ENCODE measurements at regions not wholly inside any gene's neighbourhood (a gene's known extent, or its start where the extent isn't known, plus 50 kb on each side); places are given as distances from the start of the nearest gene placed in this dataset.

- no peak for DNase-seq (ENCODE audit: low spot score)
Measured at GRCh38 chr12:89966495-89967240, 258.0 kb upstream of the ATP2B1 start.

- no peak for DNase-seq (ENCODE audit: low spot score)
Measured at GRCh38 chr12:89965993-89966392, 257.4 kb upstream of the ATP2B1 start.

GRCh38 chr12:89962648-89963047 lies 254.0 kb upstream of the ATP2B1 start:
- DNase-seq (ENCODE audit: low spot score), result no peak

DNA sequence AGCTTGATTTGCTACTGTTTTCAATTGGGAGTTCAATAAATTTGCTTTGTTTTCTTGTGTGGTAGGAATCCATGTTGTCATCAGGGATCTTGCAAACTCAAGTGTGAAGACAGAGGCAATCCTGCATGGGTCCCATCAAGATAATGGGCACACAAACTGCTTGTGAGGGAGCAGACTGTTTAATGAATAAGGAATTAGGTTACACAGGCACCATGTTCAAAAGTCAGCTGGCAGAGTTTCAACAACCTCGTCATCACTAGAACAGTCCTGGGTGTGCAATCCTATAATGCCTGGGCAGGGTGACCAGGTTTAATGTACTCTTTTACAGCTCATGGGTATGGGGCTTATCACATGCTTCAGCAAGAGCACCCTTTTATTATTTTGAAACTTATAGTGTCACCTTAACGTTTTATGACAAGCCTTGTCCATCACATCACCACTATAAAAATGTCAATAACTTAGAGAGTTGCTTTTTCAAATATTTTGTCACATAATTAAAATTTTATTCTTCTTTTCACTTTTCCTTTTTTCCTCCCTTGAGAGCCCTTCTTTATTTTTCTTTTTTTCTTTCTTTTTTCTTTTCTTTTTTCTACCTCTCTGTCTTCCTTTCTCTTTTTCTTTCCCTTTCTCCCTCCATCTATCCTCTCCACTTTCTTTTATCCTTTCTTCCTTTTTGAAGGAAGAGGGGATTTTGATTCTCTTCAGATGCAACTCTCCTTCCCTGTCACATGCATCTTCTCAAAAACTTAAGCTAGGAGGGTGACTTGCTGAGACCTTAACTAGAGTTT lies 252.2 kb upstream of the ATP2B1 start:
- DNase-seq (ENCODE audit: low spot score), result no peak

DNA sequence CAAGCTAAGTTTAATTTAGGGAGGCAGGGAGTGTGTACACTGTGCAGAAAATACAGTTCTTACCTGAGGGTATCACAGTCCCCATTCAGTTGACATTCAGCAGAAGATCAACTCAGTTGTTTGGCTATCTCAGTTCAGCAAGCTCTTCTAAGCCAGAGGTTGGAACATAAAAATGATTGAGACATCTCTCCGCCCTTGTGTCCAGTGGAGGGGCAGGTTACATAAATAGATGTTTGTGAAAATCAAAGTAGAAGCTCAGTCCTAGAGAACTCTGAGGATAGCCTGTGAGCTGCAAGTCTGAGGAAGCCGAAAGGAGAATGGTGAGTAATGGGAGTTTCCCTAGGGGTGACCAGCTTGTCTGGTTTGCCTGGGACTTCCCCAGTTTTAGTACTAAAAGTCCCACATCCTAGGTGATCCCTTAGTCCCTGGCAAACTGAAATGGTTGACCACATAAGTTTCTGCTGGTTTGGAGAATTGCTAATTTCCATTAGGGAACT lies 251.4 kb upstream of the ATP2B1 start:
- no peak for DNase-seq (ENCODE audit: low spot score)

DNA sequence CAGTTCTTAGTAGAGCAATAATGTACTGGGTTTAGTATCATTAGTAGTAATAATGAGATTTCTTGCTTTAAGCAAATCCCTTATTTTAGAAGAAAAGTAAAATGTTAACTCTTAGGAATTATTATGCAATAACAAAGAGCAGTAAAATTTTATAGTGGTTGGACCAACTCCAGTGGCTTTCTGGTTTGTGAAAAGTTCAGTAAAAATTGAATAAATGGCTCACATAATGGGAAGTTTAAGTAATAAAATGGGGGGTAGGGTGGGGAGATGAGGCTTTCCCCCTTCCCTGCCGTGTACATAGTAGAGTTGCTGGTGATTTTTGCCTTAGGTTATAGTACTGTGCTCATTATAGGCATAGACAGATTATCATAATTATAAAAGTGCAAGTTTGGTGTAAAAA lies 250.5 kb upstream of the ATP2B1 start:
- no peak for DNase-seq (ENCODE audit: low spot score)

DNA sequence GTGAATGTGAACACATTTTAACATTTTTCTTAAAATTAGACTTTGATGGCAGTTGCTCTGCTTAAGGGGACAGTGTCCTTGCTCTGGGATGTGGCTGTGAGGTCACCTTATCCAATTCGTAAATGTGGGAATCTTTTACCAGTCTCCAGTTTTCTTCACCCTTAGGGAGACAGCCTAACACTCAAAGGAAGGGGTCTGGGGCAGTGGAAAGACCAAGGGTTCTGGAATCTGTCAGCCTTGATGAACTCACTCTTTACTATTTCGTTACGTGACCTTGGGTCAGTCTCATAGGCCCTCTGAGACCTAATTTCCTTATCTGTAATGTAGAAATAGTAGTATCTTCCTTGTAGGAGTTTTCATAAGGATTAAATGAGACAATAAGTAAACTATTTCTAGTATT lies 245.6 kb upstream of the ATP2B1 start:
- DNase-seq (ENCODE audit: low spot score), result peak; percentile 68

DNA sequence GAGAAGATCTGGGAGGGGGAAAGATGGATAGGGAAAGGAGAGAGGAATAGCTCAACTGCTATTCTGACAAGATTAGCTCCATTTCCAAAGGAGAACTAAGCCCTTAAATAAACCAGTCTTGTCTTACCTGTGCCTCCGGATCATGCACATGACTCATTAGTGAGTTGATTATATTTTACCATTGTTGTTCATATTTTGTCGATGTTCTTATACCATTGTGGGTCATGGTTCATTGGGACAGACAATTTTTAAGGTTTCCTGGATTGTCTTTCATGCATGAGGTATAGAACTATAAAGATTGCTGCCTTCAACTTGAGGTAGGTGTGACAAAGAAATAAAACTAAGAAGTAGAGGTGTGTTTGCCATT lies 243.0 kb upstream of the ATP2B1 start:
- no peak for DNase-seq (ENCODE audit: low spot score)

GRCh38 chr12:89951050-89951693 lies 242.5 kb upstream of the ATP2B1 start:
- no peak for DNase-seq (ENCODE audit: low spot score)

GRCh38 chr12:89950421-89950820 lies 241.8 kb upstream of the ATP2B1 start:
- DNase-seq (ENCODE audit: low spot score), result no peak

DNA sequence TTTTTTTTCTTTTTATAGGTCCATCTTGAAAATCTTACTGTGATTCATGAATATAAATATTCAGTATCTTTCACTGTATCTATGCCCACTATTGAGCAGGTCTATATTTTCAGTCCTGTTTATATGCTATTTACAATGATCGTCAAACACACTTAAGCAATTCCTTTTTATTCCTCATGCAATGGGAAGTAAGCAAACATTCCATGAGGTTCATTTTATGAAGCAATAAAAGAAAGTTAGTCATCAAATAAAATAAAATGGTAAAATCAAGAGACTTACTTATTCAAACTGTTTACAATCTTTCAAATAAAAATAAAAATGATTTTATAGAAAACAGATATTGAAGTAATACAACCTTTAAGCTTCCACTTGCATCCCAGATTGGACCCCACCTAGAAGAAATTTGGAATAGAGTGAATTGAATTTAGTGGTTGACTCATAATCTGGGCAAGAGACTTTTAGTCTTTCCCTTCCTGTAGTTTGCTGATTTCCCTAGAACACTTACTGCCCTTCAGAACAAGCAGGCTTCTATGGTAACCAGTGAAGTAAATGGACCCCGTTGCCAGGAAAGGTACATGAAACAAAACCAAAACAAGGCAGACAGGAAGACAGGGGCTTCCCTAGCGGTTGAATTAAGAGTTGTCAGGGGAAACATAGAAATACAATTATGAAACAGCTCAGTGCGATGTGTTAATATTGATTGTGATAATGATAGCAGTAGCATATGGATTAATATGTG lies 241.0 kb upstream of the ATP2B1 start:
- no peak for DNase-seq (ENCODE audit: low spot score)

GRCh38 chr12:89948271-89949175 lies 239.9 kb upstream of the ATP2B1 start:
- DNase-seq (ENCODE audit: low spot score), result no peak

DNA sequence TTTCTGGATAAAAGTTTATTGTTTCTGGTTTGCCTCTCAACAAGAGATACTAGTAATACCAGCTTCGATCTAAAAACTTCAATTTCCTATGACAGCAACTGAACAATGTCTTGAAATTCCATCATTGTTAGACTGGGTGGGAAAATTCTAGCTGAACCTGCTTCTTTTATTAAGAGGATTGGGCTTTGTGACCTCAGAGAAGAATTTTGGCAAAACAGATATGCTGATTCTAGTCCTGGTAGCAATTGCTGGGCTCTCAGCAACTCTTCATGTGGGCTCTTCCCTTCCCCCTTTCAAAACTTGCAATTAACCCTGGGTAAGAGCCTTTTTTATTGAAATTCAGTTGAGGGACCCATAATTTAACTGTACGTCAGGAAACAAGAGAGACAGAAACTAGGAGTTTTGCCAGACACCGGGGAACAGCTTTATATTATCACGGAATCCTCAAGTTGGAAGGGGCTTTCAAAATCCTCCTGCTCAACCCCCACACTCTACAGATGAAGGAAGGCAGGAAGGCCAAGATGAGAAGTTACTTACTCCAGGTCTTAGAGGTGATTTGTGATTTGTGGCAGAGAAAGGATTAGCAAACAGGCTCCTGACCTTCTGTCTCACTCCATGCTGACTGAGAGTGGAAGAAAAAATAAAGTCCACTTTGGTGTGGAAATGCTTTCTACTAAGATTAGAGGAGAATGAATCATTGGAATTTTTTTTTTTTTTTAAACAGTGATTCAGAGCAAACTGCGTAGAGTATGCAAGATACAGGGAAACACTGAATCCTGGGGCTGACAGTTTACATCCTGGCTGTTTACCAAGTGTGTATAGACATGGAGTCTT lies 239.0 kb upstream of the ATP2B1 start:
- DNase-seq (ENCODE audit: low spot score), result peak; percentile 48

- DNase-seq (ENCODE audit: low spot score), result no peak
Measured at GRCh38 chr12:89946518-89947135, 238.0 kb upstream of the ATP2B1 start.

DNA sequence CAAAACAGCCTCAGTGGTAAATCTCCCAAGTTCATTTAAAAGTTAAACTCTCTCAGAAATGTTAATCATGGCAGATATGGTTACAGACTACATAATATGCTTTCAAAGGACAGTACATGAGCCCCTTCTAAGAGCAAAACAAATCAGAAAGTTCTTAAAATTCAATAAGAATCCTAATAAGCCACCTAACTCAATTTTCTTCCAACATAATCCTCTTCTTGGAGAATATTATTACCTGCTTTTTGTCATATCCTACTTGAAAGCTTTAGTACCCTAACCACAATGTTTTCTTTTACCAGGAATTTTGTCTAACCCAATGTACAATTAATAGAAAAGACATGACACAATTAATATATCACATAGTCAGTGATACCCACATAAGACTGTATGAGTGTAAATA lies 236.5 kb upstream of the ATP2B1 start:
- DNase-seq (ENCODE audit: low spot score), result peak; percentile 81

DNA sequence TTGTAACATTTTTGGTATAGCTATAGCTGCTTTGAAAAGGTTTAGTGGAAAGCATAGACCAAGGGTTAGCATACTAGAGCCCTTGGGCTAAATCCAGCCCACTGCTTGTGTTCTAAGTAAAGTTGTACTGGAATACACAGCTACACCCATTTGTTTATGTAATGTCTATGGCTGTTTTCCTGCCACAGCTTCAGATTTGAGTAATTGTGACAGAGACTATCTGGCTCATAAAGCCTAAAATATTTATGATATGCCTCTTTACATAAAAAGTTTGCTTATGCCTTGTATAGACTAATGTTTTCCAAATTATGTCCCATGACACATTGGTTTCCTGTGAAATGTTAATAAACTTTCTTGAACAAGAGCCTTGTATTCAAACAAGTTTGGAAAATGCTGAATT lies 234.8 kb upstream of the ATP2B1 start:
- no peak for DNase-seq (ENCODE audit: low spot score)

GRCh38 chr12:89941436-89941835 lies 232.8 kb upstream of the ATP2B1 start:
- DNase-seq (ENCODE audit: low spot score), result no peak

- no peak for DNase-seq (ENCODE audit: low spot score)
Measured at GRCh38 chr12:89939522-89940215, 231.0 kb upstream of the ATP2B1 start.

DNA sequence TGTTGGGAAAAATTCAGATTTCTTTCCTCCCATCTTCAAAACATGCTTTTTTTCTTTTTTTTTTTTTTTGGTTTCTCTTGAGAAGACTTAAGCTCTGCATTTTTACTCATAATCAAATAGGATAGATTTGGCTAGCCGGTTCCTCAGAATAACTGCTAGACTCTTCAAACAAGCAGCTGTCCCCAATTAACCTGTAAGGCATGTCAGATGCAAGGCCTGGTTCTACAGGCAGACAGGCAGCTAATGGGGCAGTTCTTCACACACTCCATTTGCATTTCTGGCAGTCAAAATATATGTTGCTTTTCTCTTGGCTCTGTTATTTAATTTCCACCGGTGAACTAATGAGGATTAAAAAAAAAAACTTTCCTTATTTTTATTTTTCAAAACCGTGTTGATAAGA lies 228.0 kb upstream of the ATP2B1 start:
- DNase-seq (ENCODE audit: low spot score), result peak; percentile 70
